ENCODE measurements at regions not wholly inside any gene's neighbourhood (a gene's known extent, or its start where the extent isn't known, plus 50 kb on each side); places are given as distances from the start of the nearest gene placed in this dataset.

GRCh38 chr7:142533920-142534319, 215.4 kb upstream of the PRSS1 start:
- Histone ChIP-seq H3K36me3 (no peaks in the 10 kb centered on the region), H3K27ac (no peak overlapping the region), H3K4me1 (no peaks in the 10 kb centered on the region), H3K4me3 (no peak overlapping the region), H3K27me3 (peaks cover 15% of the 10 kb centered on the region), H3K9me3 (no peaks in the 10 kb centered on the region)
- 78 to 86% methylated on average over 2 of the region's 2 CpGs for WGBS, 2 donors (ENCODE audit: low coverage in 1 of 2)
- intact Hi-C loops (cut with DNase I; ENCODE audit: low total_unique reads) (no loop called here), in situ Hi-C loops (cut with MboI; ENCODE audit: low pct_ligation_motif_present in 1 of 4, low pct_unique_long_range_greater_than_20kb in 1 of 4, low sequenced_read_pairs in 3 of 4) (no loop called here)
- DNase-seq, result no peak
- no peak for TF ChIP-seq CTCF (IDR thresholded peaks at IDR 0.05)
- no peak for TF ChIP-seq POLR2A (IDR thresholded peaks at IDR 0.05)
- TF ChIP-seq POLR2AphosphoS5 (IDR thresholded peaks at IDR 0.05), result no peak
- TF ChIP-seq EP300 (IDR thresholded peaks at IDR 0.05; ENCODE audit: low read depth), result no peak

DNA sequence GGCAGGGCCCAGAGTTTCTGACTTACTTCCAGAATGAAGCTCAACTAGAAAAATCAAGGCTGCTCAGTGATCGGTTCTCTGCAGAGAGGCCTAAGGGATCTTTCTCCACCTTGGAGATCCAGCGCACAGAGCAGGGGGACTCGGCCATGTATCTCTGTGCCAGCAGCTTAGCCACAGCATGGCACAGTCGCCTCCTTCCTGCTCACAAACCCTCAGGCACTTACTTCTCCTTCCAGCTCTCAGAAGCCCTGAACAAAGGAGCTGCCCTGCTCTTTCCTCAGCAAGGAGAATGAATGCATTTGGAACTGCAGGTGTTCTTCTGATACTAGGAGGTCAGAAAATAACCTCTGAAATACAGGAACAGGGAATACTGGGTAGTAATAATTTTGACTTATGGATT, 219.7 kb upstream of the PRSS1 start:
- H3K27ac ChIP-seq, result no peak overlapping the region
- no peak for TF ChIP-seq CTCF (IDR thresholded peaks at IDR 0.05)
- no peak for TF ChIP-seq EP300 (IDR thresholded peaks at IDR 0.05; ENCODE audit: low read depth)
- H3K9me3 ChIP-seq, result no peaks in the 10 kb centered on the region
- in situ Hi-C loops (cut with MboI; ENCODE audit: low pct_ligation_motif_present in 1 of 4, low pct_unique_long_range_greater_than_20kb in 1 of 4, low sequenced_read_pairs in 3 of 4), result no loop called here
- DNase-seq, result no peak
- H3K4me3 ChIP-seq, result no peak overlapping the region
- peaks cover 19% of the 10 kb centered on the region for H3K27me3 ChIP-seq
- H3K4me1 ChIP-seq, result no peaks in the 10 kb centered on the region
- 91% methylated on average over 4 of the region's 4 CpGs; no CpG with 5 or more reads in 1 of the 2 donors for WGBS, 2 donors (ENCODE audit: low coverage in 1 of 2)
- intact Hi-C loops (cut with DNase I; ENCODE audit: low total_unique reads), result no loop called here
- no peaks in the 10 kb centered on the region for H3K36me3 ChIP-seq

DNA sequence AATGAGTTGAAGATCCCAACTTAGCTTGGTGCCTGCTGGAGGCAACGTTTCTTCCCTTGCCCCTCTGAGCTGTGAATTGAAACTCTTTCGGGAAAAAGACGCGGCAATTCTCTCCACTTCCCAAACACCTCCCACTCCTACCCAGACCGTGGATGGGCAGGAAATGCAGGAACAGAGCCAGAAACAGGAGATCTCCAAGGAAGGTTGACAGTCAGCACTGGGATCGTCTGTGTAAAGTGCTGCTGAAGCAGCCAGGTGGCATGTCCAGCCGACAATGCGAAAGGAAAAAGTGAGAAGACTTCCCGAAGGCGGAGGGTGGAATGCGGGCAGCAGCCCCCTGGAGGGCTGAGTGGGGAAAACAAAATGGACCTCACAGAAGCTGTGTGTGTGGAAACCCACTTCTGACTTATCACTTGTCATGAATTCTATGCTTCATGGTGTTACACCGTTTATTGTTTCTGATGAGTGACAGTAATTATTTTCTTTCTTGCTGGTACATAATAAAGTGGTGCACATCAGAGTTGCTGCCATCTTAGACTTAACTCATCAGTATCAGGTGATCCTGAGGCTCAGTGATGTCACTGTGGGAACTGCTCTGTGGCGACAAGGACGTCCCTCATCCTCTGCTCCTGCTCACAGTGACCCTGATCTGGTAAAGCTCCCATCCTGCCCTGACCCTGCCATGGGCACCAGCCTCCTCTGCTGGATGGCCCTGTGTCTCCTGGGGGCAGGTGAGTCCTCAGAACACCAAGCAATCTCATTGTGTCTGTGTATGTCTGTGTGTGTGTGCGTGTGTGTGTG, 220.5 kb upstream of the PRSS1 start:
- no peak for TF ChIP-seq POLR2A (IDR thresholded peaks at IDR 0.05)
- no peak for TF ChIP-seq EP300 (IDR thresholded peaks at IDR 0.05; ENCODE audit: low read depth)
- TF ChIP-seq CTCF (IDR thresholded peaks at IDR 0.05), result no peak
- TF ChIP-seq POLR2AphosphoS5 (IDR thresholded peaks at IDR 0.05), result no peak
- H3K27ac ChIP-seq, result no peak overlapping the region
- no peak for DNase-seq
- H3K4me3 ChIP-seq, result no peak overlapping the region
- in situ Hi-C loops (cut with MboI; ENCODE audit: low pct_ligation_motif_present in 1 of 4, low pct_unique_long_range_greater_than_20kb in 1 of 4, low sequenced_read_pairs in 3 of 4), result no loop called here
- H3K36me3 ChIP-seq, result no peaks in the 10 kb centered on the region
- H3K27me3 ChIP-seq, result peaks cover 19% of the 10 kb centered on the region
- H3K4me1 ChIP-seq, result no peaks in the 10 kb centered on the region
- intact Hi-C loops (cut with DNase I; ENCODE audit: low total_unique reads), result no loop called here
- WGBS, 2 donors (ENCODE audit: low coverage in 1 of 2), result 69 to 75% methylated on average over 14 to 15 of the region's 15 CpGs
- H3K9me3 ChIP-seq, result no peaks in the 10 kb centered on the region

DNA sequence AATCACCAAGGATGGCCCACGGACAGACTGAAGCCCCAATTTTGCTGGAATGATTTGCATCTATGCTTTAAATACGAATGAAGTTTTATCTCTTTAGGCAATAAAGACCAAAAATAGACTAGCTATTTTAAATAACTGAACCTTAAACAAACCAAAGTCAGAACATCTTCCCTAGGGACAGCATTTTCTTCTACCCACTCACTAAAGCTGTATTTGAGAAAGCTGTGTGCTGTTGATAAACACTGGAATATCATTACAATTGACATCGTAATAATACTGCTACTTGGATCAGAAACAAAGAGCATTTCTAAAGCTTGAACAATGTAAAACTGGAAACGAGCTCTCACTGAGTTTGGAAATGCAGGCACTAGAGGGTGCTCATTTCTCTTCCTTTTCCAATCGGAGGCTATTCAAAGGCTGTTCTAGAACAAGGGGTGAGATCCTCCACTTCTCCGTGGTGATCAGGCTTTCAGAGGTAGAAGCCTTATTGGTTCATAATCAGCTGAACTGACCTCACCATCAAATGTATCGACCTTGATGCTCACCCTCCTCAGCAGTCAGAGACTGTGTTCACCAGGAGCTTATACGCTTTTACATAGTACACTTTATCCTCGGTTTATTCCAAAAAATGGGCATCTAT, 225.3 kb upstream of the PRSS1 start:
- intact Hi-C loops (cut with DNase I; ENCODE audit: low total_unique reads) (no loop called here), in situ Hi-C loops (cut with MboI; ENCODE audit: low pct_ligation_motif_present in 1 of 4, low pct_unique_long_range_greater_than_20kb in 1 of 4, low sequenced_read_pairs in 3 of 4) (no loop called here)
- H3K36me3 ChIP-seq, result no peaks in the 10 kb centered on the region
- H3K27me3 ChIP-seq, result peaks cover 4% of the 10 kb centered on the region
- no peaks in the 10 kb centered on the region for H3K9me3 ChIP-seq
- peaks cover 0 to 18% (median 11%) of the 10 kb centered on the region in 4 donors for H3K4me1 ChIP-seq
- WGBS, 2 donors (ENCODE audit: low coverage in 1 of 2), result 48 to 49% methylated on average over 9 of the region's 9 CpGs
- H3K4me3 ChIP-seq, result no peak overlapping the region
- TF ChIP-seq EP300 (IDR thresholded peaks at IDR 0.05; ENCODE audit: low read depth), result no peak
- TF ChIP-seq CTCF (IDR thresholded peaks at IDR 0.05), result no peak
- no peak overlapping the region for H3K27ac ChIP-seq
- DNase-seq, result no peak
